Fibroblast of the aortic adventitia (primary cell): ENCODE measurements at regions not wholly inside any gene's neighbourhood (a gene's known extent, or its start where the extent isn't known, plus 50 kb on each side); places are given as distances from the start of the nearest gene placed in this dataset.

Source experiments
- DNase-seq: peaks from one replicate; pipeline ENCODE4 v3.0.0-alpha.2; 2010; ENCODE audit warnings: low read depth
- H3K4me3 ChIP-seq: 2 replicates; pipeline ENCODE4 v1.5.1; 2011; ENCODE audit warnings: low read depth, mild to moderate bottlenecking, control low read depth, low read length, moderate library complexity
- CTCF ChIP-seq: IDR thresholded peaks from 2 replicates; pipeline ENCODE4 v1.5.1; 2011; ENCODE audit warnings: mild to moderate bottlenecking, low read length, control low read depth, inconsistent platforms; ENCODE audit not compliant: insufficient read depth

GRCh38 chr13:74062933-74063332, 71.3 kb downstream of the KLF12 start:
- H3K4me3 ChIP-seq, result peak overlapping the region; percentile 53
- peak; percentile 79 for DNase-seq
- no peak for TF ChIP-seq CTCF

GRCh38 chr13:74061926-74062595, 72.1 kb downstream of the KLF12 start:
- TF ChIP-seq CTCF, result no peak
- no peak overlapping the region for H3K4me3 ChIP-seq
- DNase-seq, result peak; percentile 67

DNA sequence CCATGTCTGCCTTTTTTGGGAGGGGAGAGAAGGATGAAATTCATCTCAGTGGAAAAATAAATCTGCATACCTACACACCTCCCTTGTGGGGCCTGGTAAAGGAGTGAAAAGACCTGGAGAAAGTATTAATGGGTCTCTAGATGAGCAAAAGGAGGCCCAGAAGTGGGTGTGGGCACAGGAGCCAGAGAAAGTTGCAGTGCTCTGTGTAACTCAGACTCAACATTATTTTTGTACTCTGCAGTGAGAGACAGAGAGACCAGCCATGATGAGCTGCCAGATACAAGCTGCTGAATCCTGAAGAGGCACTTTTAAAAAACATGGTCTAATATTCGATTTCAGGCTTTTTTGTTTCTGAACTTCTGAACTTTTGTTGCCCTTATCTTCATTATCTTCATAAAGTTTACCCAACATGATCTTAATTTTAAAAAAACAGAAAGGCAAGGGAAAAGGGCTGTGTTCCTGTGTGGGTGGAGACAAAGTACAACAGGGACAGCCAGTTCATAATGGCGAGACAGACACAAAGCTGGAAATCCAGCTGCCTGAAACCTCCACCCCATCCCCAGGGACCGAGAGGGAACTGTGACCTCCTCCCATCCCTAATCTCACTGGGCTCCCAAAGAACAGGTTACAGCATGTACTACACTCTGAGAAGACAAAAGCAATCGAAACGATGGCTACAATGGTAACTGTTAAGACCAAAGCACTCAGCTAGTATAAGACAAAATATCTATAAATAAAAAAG, 77.2 kb downstream of the KLF12 start:
- peak; percentile 21 for DNase-seq
- no peak for TF ChIP-seq CTCF
- peak overlapping the region; percentile 15 for H3K4me3 ChIP-seq

DNA sequence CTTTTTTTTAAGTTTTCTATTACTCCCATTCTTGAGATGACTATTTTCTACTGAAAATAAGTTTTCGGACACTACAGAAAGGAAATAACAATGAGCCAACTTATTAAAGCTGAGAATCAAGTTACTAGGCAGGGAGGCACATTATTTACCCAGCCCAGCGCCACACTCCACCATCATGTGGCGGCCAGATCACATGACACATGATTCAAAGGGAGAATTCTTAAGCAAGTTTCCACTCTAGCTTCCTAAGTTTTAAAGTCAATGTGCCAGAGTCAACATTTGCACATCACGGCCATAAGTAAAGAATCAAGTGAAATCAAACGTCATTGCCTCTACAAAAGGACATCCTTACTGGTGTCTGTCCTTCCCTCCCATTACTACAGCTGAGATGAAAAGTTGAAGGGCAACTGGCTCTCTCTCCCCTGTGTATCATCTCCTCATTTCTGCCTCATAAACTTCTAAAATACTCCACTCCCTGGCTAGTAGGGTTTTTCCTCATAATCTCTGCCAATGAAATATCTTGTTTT, 81.7 kb downstream of the KLF12 start:
- no peak for DNase-seq
- TF ChIP-seq CTCF, result no peak
- no peak overlapping the region for H3K4me3 ChIP-seq

DNA sequence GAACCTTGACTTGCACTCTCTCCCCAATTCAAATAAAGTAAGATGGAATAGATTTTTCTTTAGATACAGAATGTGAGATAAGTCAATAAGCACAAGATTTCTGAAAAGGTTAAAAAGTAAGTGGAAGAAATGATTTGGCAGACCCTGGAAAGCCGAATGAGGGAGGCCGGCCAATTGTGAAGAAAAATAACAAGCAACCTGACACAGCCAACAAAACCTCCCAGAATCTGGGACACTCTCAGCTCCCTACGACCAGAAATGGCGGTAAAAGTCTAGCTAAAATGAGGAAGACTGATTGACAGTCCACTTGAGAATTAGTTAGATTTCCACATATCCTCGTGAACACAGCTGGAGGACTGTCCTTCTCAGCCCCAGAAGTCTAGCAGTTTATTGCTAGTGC, 85.4 kb downstream of the KLF12 start:
- DNase-seq, result no peak
- TF ChIP-seq CTCF, result no peak
- no peak overlapping the region for H3K4me3 ChIP-seq

DNA sequence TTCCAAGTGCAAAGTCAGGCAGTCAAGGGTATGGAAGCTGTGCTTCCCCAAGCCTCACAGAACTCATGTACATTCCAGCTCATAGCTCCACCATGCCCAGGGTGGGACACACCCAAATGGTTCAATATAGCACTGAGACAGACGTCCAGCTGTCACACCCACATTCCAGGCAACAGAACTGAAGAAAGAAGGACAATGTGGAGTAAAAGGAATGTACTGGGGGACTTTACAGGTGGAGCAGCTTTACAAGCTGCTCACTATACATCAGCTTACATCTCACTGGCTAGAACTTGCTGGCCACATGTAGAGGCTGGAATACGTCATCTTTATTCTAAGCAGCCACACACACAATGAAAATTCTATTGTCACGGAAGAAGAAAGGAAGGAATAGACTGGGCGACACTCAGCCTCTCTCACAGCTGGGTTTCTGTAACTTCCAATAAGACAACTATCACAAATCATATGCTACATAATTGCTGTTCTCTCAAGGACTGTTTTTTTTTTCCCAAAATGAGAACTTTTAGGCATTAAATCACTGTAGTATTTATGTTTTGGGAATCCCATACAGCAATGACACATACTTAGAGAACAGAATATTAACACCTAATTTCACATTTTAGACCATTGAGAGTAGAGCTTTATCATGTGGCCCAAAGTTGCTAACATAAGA, 86.1 kb downstream of the KLF12 start:
- no peak for TF ChIP-seq CTCF
- H3K4me3 ChIP-seq, result no peak overlapping the region
- peak; percentile 34 for DNase-seq
